MM.1S (cell line): ENCODE measurements at regions not wholly inside any gene's neighbourhood (a gene's known extent, or its start where the extent isn't known, plus 50 kb on each side); places are given as distances from the start of the nearest gene placed in this dataset.

ENCODE experiments used
- DNase-seq: peaks from one replicate; pipeline ENCODE4 v3.0.0-alpha.2; 2015
- H2AFZ ChIP-seq: fragments of 300-600 bp; sonication (generic); 2 replicates; pipeline ENCODE4 v1.6.0; 2016; ENCODE audit warnings: antibody characterized with exemption, low read length
- H3F3A ChIP-seq: fragments of 300-600 bp; sonication (generic); 2 replicates; pipeline ENCODE4 v1.6.1; 2016; ENCODE audit warnings: mild to moderate bottlenecking, antibody characterized with exemption, low read length, moderate library complexity, mixed read lengths; ENCODE audit not compliant: insufficient read depth
- H3K27ac ChIP-seq: fragments of 300-600 bp; sonication (generic); 2 replicates; pipeline ENCODE4 v1.5.1; 2016; ENCODE audit warnings: mild to moderate bottlenecking, low read length
- H3K27me3 ChIP-seq: fragments of 300-600 bp; sonication (generic); replicated peaks from 2 replicates; pipeline ENCODE4 v1.6.0; 2016; ENCODE audit warnings: low read length; ENCODE audit not compliant: insufficient read depth
- H3K36me3 ChIP-seq: fragments of 300-600 bp; sonication (generic); replicated peaks from 2 replicates; pipeline ENCODE4 v1.6.1; 2016; ENCODE audit warnings: mild to moderate bottlenecking, low read length, mixed read lengths; ENCODE audit not compliant: insufficient read depth
- H3K4me1 ChIP-seq: fragments of 300-600 bp; sonication (generic); 2 replicates; pipeline ENCODE4 v1.6.1; 2016; ENCODE audit warnings: low read length, mixed read lengths
- H3K4me2 ChIP-seq: fragments of 300-600 bp; sonication (generic); 2 replicates; pipeline ENCODE4 v1.6.0; 2016; ENCODE audit warnings: low read depth, low read length
- H3K4me3 ChIP-seq: fragments of 300-600 bp; sonication (generic); 2 replicates; pipeline ENCODE4 v1.5.1; 2016; ENCODE audit warnings: low read length, mixed read lengths
- H3K79me2 ChIP-seq: fragments of 300-600 bp; sonication (generic); 2 replicates; pipeline ENCODE4 v1.6.1; 2016; ENCODE audit warnings: mixed run types, low read length, mixed read lengths
- H3K9ac ChIP-seq: fragments of 300-600 bp; sonication (generic); 2 replicates; pipeline ENCODE4 v1.6.1; 2016; ENCODE audit warnings: low read length, mixed read lengths
- H3K9me2 ChIP-seq: fragments of 300-600 bp; sonication (generic); replicated peaks from 2 replicates; pipeline ENCODE4 v1.6.1; 2016; ENCODE audit warnings: mild to moderate bottlenecking, low read length, mixed read lengths; ENCODE audit not compliant: insufficient read depth
- H3K9me3 ChIP-seq: fragments of 300-600 bp; sonication (generic); replicated peaks from 2 replicates; pipeline ENCODE4 v1.6.1; 2016; ENCODE audit warnings: mild to moderate bottlenecking, low read length, mixed read lengths; ENCODE audit not compliant: insufficient read depth
- H4K20me1 ChIP-seq: fragments of 300-600 bp; sonication (generic); 2 replicates; pipeline ENCODE4 v1.6.1; 2016; ENCODE audit warnings: mild to moderate bottlenecking, low read length, moderate library complexity, mixed read lengths; ENCODE audit not compliant: insufficient read depth
- CTCF ChIP-seq: fragments of 300-600 bp; sonication (generic); IDR thresholded peaks from 2 replicates; pipeline ENCODE4 v1.5.1; 2016; ENCODE audit warnings: antibody characterized with exemption, low read length, mixed read lengths
- EZH2 ChIP-seq: fragments of 300-600 bp; sonication (generic); optimal IDR thresholded peaks from 2 replicates; pipeline ENCODE3; 2017; ENCODE audit warnings: low read depth, mild to moderate bottlenecking, antibody characterized with exemption, low read length, mixed read lengths
- EZH2phosphoT487 ChIP-seq: fragments of 300-600 bp; sonication (generic); IDR thresholded peaks from 2 replicates; pipeline ENCODE4 v1.6.1; 2018; ENCODE audit warnings: antibody characterized with exemption, low read length

- H3F3A ChIP-seq = no peaks in the 10 kb centered on the region
- no peak overlapping the region for H3K27ac ChIP-seq
- DNase-seq = no peak
- no peak overlapping the region for H3K4me2 ChIP-seq
- no peaks in the 10 kb centered on the region for H3K9me2 ChIP-seq
- H2AFZ ChIP-seq = no peak overlapping the region
- H3K9ac ChIP-seq = no peak overlapping the region
- no peaks in the 10 kb centered on the region for H3K36me3 ChIP-seq
- TF ChIP-seq EZH2phosphoT487 (no peak), CTCF (no peak), EZH2 (no peak)
- H4K20me1 ChIP-seq = no peaks in the 10 kb centered on the region
- H3K79me2 ChIP-seq = no peaks in the 10 kb centered on the region
- no peaks in the 10 kb centered on the region for H3K9me3 ChIP-seq
- H3K27me3 ChIP-seq = no peaks in the 10 kb centered on the region
- H3K4me1 ChIP-seq = no peaks in the 10 kb centered on the region
- H3K4me3 ChIP-seq = no peak overlapping the region
Measured at GRCh38 chr9:99326917-99327189, 104.8 kb downstream of the SEC61B start.

- H3K9me2 ChIP-seq = no peaks in the 10 kb centered on the region
- H3K4me3 ChIP-seq = no peak overlapping the region
- no peaks in the 10 kb centered on the region for H3K4me1 ChIP-seq
- H3K27ac ChIP-seq = no peak overlapping the region
- no peaks in the 10 kb centered on the region for H3K9me3 ChIP-seq
- H3K9ac ChIP-seq = no peak overlapping the region
- no peaks in the 10 kb centered on the region for H3F3A ChIP-seq
- H3K27me3 ChIP-seq = no peaks in the 10 kb centered on the region
- no peak for TF ChIP-seq EZH2
- no peak for TF ChIP-seq EZH2phosphoT487
- no peak for TF ChIP-seq CTCF
- H2AFZ ChIP-seq = no peak overlapping the region
- no peaks in the 10 kb centered on the region for H3K36me3 ChIP-seq
- no peak overlapping the region for H3K4me2 ChIP-seq
- no peak for DNase-seq
- H3K79me2 ChIP-seq = no peaks in the 10 kb centered on the region
- no peaks in the 10 kb centered on the region for H4K20me1 ChIP-seq
Measured at GRCh38 chr9:99327667-99328066, 105.6 kb downstream of the SEC61B start.

GRCh38 chr9:99335280-99335679 lies 113.2 kb downstream of the SEC61B start:
- Histone ChIP-seq H2AFZ (no peak overlapping the region), H3K27ac (no peak overlapping the region), H3K79me2 (no peaks in the 10 kb centered on the region), H3K4me1 (no peaks in the 10 kb centered on the region), H3K9me3 (no peaks in the 10 kb centered on the region), H3K9ac (no peak overlapping the region), H3K4me2 (no peak overlapping the region), H4K20me1 (no peaks in the 10 kb centered on the region), H3F3A (no peaks in the 10 kb centered on the region), H3K36me3 (no peaks in the 10 kb centered on the region), H3K27me3 (no peaks in the 10 kb centered on the region), H3K9me2 (no peaks in the 10 kb centered on the region), H3K4me3 (no peak overlapping the region)
- DNase-seq = no peak
- no peak for TF ChIP-seq CTCF
- no peak for TF ChIP-seq EZH2phosphoT487
- TF ChIP-seq EZH2 = no peak

GRCh38 chr9:99336005-99336404 lies 113.9 kb downstream of the SEC61B start:
- no peak overlapping the region for H3K4me2 ChIP-seq
- H3K4me3 ChIP-seq = no peak overlapping the region
- H3K9ac ChIP-seq = no peak overlapping the region
- H3K27me3 ChIP-seq = no peaks in the 10 kb centered on the region
- H3K9me3 ChIP-seq = no peaks in the 10 kb centered on the region
- H2AFZ ChIP-seq = no peak overlapping the region
- H3K79me2 ChIP-seq = no peaks in the 10 kb centered on the region
- H4K20me1 ChIP-seq = no peaks in the 10 kb centered on the region
- DNase-seq = no peak
- no peaks in the 10 kb centered on the region for H3F3A ChIP-seq
- H3K9me2 ChIP-seq = no peaks in the 10 kb centered on the region
- H3K4me1 ChIP-seq = no peaks in the 10 kb centered on the region
- no peaks in the 10 kb centered on the region for H3K36me3 ChIP-seq
- no peak for TF ChIP-seq CTCF
- no peak for TF ChIP-seq EZH2
- no peak for TF ChIP-seq EZH2phosphoT487
- H3K27ac ChIP-seq = no peak overlapping the region
